ENCODE measurements at regions not wholly inside any gene's neighbourhood (a gene's known extent, or its start where the extent isn't known, plus 50 kb on each side); places are given as distances from the start of the nearest gene placed in this dataset.

DNA sequence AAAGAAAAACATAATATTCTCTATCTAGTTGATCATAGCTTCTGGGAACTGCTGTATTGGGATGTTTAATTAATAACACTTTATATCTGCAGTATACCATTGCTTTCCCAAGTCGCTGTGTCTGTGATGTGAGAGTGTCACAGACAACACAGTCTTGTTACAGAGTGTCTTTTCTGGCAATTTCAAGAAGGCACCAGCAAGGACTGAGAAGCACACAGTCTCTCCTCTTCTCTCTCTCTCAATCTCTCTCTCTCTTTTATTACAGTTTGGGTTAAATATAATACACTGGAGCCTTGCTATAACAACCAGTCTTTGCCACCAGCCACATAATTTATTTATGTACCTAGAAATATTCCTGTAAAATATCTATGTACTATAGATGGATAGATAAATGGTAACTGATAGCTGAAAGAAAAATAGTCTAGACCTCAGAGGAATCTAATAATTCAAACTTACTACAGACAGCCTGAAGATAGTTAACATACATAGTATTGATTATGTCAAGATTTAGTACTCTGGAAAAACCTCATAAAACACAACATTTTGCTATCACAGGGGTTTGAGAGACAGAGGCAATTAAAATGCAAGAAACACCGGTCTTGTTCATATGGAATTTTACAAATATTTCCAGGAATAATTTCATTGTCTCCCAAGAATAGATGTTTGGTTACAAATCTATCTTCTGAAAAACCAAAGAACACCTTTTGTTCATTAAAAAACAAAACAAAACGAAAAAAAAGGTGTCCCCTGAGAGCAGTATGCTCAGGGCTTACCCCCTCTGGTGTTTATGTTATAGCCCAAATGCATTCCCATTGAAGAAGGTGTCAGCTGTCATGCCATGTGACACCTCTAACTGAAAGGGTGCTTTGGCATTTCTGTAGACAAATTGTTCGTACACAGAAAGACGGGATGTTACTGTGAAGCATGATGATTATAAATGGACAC, 507.8 kb downstream of the TBC1D4 start:
- DNase-seq (ENCODE audit: extremely low read depth in 1 of 2, low read depth in 1 of 2) = no peak

DNA sequence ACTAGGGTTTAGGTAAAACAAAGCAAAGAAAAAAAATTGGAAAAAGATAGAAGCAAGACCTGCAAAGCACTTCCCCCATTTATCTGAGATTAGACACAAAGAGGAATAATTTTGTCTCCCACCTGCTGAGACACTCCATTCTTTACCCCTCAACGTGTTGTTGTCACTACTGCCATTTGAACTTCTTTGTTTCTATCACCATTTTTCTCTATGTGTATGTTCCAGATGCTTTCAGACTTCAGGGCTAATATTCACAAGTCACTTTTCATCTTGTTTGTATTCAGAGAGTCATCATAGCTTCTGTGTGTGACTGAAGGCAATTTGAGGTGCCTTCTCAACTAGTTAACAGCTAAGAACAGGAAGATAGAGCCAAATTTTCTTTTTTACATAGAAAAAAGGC, 512.5 kb downstream of the TBC1D4 start:
- no peak for DNase-seq (ENCODE audit: extremely low read depth in 1 of 2, low read depth in 1 of 2)

DNA sequence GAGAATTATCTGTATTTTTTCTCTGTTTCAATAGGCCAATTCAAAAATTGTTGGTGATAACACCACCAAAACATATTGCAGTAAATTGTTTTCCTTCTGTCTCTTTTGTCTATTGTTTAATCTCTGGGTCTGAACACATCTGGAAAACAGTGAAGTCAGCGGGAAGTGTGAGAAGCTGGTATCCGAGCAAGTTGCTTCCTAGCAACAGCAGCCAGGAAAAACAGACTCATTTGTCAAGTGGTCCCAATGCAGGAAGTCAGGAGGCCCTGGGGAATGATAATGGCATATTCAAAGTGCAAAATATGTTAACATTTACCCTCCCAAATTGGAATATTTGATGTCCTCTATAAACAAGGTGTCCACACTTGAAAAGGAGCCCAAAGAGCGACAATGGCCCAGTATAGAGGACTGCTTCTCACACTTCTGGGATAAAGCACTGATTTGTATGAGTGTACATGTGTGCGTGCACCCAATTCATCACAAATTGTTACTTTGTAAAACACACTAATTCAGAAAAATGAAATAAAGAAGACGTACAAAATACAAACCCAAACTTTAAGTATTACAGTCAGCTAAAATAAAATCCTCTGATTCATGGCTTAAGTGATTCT, 515.0 kb downstream of the TBC1D4 start:
- DNase-seq (ENCODE audit: extremely low read depth in 1 of 2, low read depth in 1 of 2) = no peak

DNA sequence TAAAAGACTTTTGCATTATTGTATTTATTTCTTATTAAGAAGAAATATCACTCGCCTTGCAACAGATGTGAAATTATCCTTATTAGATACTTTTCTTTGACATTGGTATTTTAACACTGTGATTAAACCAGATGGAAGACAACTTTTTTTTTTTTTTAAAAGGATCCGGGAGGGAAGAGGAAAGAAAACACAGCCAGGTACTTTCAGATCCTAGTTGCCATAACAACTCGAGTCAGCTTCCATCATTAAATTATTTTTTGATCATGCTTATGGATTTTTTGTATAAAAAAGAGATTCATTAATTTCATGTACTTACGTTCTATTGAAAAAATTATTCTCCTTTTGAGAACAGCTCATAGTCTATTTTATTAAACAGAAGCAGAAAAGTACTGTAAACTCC, 515.7 kb downstream of the TBC1D4 start:
- DNase-seq (ENCODE audit: extremely low read depth in 1 of 2, low read depth in 1 of 2) = no peak

DNA sequence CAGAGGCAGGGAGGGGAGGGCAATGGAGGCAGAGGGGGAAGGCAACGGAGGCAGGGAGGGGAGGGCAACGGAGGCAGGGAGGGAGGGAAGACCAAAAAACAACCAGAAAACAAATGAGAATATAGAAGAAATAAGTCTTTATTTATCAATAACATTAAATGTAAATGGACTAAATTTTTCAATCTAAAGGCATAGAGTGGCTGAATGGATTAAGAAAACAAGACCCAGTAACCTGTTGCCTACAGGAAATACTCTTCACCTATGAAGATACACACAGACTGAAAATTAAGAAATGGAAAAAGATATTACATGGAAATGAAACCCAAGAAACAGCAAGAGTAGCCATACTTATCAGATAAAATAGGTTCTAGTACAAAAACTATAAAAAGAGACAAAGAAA, 536.3 kb downstream of the TBC1D4 start:
- DNase-seq (ENCODE audit: extremely low read depth in 1 of 2, low read depth in 1 of 2) = no peak

DNA sequence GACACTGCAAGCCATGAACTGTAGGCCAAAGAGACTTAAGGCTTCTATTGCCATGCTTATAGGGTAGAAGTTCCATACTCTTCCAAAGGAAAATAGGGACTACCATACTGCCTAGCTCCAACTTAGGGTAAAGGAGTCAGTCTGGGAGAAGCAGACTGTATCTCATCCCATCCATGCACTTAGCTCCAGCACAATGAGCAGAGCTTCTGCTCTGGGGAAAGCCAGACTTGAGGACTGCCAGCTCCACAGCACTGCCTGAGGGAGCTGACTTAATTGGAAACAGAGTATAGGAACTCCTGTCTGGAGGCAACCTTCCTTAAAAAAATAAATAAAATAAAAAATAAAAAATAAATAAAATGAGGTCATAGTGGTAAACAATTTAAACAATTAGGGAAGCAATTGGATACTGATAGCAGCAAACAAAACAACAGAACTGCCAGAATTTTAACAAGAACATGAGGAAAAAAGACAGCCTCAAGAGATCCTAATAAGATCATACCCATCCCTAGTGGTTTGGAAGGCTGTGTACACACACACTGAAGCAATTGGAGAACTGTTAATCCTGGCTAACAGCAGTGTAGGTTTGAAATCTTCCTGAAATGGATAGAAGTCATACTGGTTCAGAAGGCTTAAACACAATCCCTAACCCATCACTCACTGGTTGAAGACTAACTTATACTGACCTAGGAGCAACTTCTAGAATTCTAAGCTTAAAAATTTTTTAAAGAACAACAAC, 550.1 kb downstream of the TBC1D4 start:
- no peak for DNase-seq (ENCODE audit: extremely low read depth in 1 of 2, low read depth in 1 of 2)

DNA sequence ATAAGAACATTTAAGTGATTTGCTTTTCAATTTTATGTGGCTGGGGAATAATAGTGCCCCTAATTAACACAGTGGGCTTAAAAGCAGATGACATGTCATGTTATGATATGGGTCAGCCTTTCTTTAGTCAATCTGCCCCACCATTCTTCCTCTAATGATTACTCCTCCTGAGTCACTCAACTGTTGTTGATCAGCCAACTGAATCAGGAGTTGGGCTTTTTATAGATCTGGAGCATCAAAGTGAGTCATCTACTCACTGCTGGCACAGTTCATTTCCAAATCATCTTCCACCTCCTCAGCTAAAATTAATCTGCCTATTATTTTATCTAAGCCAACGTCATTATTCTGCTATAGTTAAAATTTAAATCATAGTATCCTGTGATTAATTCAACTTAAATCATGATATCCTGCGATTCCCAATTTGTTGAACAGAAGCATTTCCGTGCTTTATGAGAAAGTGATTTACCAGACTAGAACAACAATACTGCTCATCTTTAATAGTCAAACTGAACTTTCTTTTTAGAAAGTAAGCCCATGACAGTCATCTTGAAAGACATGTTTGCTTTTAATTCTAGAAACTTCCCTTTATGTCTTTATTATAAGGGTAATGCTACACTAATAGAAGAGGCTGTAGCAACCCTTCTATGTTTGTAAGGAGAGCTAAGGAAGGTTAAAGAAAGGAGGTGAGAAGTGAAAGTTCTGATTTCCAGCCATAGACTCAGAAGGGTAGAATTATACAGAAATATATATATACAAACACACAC, 551.4 kb downstream of the TBC1D4 start:
- no peak for DNase-seq (ENCODE audit: extremely low read depth in 1 of 2, low read depth in 1 of 2)

DNA sequence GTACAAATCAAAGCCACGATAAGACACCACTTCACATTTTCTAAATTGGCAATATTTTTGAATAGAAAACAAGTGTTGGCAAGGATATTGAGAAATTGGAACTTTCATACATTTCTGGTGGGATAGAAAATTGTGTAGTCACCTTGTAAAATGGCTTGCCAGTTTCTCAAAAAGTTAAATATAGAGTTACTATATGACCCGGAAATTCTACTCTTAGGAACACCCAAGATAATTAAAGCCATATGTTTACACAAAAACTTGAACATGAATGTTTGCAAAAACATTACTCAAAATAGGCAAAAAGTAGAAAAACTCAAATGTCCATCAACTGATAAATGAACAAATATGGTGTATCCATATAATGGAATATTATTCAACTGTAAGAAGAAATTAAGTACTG, 552.5 kb downstream of the TBC1D4 start:
- no peak for DNase-seq (ENCODE audit: extremely low read depth in 1 of 2, low read depth in 1 of 2)

DNA sequence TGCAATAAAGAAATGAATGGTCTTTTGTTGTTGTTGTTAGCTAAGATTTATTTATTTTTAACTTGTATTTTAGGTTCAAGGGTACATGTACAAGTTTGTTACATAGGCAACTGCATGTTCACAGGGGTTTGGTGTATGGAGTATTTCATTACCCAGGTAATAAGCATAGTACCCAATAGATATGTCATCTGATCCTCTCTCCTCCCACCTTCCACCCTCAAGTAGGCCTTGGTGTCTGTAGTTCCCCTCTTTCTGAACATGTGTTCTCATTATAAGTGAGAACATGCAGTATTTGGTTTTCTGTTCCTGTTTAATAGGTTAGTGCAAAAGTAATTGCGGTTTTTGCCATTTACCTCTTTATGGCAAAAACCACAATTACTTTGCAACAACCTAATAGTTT, 554.1 kb downstream of the TBC1D4 start:
- DNase-seq (ENCODE audit: extremely low read depth in 1 of 2, low read depth in 1 of 2) = no peak

DNA sequence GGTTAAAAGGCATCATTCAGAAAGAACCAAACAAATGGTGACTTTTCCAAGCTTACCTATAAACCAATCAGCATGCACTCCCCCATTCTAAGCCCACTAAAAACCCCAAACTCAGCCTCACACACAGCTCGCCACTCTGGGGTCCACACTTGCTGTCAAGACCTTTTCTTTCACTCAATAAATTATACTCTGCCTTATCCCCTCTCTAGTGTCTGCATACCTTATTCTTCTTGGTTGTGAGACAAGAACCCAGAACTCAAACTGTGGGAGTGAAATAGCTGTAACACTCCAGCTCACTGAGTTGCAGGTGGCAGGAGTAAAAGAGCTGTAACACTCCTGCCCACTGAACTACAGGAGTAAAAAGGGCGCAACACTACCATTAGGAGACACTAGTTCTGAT, 559.0 kb downstream of the TBC1D4 start:
- DNase-seq (ENCODE audit: extremely low read depth in 1 of 2, low read depth in 1 of 2) = no peak

DNA sequence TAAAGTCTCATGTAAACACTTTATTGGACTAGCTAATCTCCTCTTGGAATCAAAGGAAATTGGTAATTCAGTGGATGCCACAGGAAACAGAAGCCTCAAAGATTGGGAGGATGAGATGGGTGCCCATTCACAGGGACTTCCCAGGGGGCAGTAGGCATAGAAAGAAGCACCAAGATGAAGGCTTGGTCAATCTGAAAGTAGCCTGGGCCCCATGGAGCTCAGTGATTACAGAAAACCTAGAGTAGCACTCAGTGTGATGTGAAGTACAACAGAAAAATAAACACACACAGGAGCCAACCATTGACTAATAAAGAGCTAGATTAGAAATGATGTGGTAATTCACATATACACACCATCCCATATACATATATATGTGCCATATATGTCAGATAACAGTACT, 560.6 kb downstream of the TBC1D4 start:
- DNase-seq (ENCODE audit: extremely low read depth in 1 of 2, low read depth in 1 of 2) = no peak

DNA sequence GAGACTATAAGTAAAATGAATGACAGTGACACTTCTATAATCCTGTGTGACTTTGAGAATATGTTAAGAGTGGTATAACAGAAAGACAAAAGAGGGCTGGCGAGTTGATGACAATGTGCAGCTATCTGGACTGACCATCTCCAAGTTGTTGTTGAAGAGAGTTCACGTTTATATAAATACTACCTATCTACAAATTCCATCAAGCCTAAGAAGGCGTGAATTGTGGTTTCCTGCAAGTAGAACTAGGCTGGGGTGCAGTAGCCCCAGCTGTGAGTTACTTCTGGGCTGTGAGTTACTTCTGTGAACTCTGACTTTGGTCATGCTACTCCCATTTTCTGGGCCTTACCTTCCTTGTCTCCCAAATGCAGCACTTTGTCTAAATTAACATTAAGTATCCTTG, 561.0 kb downstream of the TBC1D4 start:
- DNase-seq (ENCODE audit: extremely low read depth in 1 of 2, low read depth in 1 of 2) = no peak

DNA sequence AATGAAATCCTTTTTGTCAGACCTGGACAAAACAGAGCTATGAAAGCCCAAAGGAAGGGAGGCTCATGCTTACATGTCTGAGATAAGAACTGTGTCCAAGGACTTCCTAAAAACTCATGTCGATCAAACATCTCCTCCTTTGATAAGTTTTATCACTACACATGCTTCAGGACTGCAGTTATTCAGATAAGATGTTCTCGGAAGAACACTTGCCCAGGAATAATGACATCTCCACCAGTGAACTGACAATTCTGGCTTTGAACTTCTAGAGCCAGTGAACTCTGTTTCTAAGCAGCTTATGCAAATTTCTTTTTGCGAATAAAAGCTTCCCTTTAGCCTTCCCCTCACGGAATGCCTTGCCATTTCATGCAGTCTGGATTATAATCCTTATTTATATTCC, 561.6 kb downstream of the TBC1D4 start:
- no peak for DNase-seq (ENCODE audit: extremely low read depth in 1 of 2, low read depth in 1 of 2)

DNA sequence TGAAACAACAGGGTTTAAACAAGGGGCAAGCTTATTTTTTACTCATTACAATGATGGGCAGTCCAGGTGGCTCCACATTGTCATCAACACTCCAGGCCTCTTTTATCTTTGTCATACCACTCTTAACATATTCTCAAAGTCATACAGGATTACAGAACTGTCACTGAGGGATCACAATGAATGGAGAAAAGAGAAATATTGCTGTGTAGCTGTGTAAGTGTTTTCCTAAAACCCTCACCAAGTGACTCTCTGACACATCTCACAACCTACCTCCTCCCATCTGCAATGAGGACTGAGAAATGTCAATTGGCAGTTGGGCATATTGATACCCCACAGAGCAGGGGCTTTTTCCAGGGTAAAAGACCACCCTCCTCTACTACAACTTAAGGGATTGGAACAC, 562.1 kb downstream of the TBC1D4 start:
- DNase-seq (ENCODE audit: extremely low read depth in 1 of 2, low read depth in 1 of 2) = no peak

DNA sequence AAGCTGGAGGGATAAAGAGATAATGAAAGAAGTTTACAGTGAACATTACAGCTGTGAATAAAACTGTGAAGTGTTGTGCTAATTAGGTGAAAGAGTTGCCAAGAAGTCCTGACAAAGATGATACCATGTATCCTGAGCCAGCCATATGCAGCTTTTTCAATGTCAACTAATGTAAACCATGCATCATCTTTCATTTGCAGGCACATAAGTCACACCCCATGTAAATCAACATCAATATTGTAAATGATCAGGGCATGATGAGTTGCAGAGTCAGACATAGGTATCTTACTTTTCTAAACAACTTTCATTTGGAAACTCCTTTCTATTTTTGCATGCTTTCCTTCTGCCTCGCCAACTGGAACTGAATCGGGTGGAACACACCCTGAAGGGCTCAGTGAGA, 569.1 kb downstream of the TBC1D4 start:
- DNase-seq (ENCODE audit: extremely low read depth in 1 of 2, low read depth in 1 of 2) = no peak

DNA sequence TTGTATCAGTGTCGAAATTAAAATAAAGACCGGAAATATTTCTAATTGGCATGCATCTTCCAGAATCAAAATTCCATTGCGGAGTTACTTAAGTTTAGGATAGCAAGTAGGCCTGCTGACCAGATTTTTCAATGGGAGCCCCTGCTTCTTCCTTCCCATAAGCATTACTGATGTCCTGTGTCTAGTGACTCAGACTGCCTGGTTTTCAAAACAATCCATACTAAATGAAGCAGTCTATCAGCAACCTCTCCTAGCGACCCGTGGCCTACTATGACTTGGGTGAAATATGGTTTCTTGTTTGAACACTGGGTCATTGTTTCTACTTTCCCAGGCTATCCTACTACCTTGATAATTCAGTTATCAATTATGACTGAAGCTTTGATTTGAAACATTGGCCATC, 571.6 kb downstream of the TBC1D4 start:
- no peak for DNase-seq (ENCODE audit: extremely low read depth in 1 of 2, low read depth in 1 of 2)

DNA sequence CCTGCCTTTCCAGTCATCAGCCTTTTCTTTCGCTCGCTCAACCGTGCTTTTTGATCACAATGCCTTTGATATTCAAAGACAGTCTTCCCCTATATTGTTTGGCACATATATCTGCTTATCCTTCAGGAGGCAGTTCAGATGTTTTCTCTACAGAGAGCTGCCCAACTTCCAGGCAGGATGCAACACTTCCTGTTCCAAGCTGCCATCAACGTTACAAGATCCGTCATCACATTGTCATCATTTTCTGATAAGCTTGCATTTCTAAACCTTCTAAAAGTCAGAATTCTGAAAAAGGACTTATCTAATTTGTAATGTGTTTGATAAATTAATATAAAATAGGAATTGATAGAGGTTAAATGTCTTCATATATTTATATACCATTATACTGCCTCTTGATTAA, 574.2 kb downstream of the TBC1D4 start:
- no peak for DNase-seq (ENCODE audit: extremely low read depth in 1 of 2, low read depth in 1 of 2)

DNA sequence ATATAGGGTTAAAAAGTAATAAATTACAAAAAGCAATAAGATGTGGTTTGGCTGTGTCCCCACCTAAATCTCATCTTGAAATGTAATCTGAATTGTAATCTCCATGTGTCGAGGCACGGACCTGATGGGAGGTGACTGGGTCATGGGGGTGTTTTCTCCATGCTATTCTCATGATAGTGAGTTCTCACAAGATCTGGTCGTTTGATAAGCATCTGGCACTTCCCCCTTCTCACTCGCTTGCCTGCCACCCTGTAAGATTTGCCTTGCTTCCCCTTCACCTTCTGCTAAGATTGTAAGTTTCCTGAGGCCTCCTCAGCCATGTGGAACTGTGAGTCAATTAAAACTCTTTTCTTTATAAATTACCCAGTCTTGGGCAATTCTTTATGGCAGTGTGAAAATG, 577.4 kb downstream of the TBC1D4 start:
- no peak for DNase-seq (ENCODE audit: extremely low read depth in 1 of 2, low read depth in 1 of 2)

DNA sequence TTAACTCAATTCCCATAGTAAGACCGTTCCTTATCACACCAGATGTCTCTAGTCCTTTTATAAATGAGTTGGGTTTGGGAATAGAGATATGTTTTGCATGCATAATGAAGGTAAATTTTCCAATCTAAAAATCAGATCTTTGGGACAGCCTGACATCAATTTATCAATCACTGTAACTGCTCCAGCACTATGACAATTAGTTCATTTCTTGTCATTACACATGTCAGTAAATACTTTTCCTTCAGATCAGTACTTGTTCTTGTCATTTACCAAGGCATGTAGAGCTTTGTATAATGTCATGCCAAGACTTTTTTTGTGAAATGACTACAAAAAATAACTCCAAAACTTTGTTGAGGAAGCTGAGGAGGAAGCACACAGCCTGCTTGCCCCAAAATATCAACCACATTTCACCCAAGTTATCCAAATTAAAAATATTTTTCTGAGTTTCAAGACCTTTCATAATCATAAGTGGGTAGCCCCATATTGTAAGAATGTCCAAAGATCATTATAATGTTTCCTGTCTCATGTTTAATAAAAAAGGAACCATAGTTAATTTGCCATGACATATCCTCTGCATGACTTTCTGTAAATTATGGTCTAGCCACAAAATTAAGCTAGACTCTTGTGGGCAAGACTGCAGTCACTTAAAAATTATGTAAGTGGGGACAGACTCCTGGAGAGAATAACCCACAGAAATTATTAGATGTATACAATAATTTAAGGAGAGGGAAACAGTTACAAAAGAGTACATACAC, 586.8 kb downstream of the TBC1D4 start:
- DNase-seq (ENCODE audit: extremely low read depth in 1 of 2, low read depth in 1 of 2) = no peak

DNA sequence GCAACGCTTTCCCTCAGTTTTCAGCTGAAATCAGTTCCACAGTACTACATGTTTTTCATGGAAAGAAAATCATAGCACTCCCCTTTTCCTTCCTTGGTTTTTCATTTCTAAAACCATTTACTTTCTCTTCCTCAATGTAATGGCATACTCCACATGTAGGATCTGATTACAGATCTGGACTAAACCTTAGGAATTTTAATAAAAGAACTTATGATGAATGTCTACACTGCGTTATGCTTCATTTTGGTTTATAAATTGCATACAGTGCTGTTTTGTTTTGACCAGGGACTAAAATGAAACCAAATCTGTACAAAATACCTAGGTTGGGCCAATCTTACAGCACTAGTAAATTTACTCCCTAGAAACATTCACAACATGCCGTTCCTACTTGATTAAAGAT, 589.9 kb downstream of the TBC1D4 start:
- DNase-seq (ENCODE audit: extremely low read depth in 1 of 2, low read depth in 1 of 2) = no peak

Data from activated CD8-positive, alpha-beta memory T cell treated with anti-CD3 and anti-CD28 coated beads for 1 hour (primary cell).